NCI-H2107 (cell line): ENCODE measurements at regions not wholly inside any gene's neighbourhood (a gene's known extent, or its start where the extent isn't known, plus 50 kb on each side); places are given as distances from the start of the nearest gene placed in this dataset.

Source experiments
- DNase-seq: peaks from one replicate; lab custom pipeline; 2025; lab: John Stamatoyannopoulos, UW

DNA sequence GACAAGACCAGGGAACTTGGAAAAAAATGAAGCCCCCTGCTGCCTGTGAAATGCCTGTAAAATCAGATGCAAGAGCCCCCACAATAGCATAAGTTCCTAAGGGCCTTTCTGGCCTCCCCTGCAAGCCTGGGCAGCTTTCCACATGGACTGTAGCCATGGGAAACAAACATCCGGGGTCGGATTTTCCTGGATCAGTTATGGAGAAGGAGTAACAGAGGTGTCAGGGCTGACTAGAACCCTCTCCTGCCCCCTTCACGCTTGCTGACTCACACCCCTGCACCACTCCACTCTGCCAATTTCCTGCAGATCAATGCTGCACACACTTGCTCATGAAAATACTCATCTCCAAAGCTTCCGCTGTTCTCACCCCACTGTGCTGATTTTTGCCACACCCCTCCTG is 258.6 kb downstream of the CBLN1 start:
- DNase-seq: no peak

DNA sequence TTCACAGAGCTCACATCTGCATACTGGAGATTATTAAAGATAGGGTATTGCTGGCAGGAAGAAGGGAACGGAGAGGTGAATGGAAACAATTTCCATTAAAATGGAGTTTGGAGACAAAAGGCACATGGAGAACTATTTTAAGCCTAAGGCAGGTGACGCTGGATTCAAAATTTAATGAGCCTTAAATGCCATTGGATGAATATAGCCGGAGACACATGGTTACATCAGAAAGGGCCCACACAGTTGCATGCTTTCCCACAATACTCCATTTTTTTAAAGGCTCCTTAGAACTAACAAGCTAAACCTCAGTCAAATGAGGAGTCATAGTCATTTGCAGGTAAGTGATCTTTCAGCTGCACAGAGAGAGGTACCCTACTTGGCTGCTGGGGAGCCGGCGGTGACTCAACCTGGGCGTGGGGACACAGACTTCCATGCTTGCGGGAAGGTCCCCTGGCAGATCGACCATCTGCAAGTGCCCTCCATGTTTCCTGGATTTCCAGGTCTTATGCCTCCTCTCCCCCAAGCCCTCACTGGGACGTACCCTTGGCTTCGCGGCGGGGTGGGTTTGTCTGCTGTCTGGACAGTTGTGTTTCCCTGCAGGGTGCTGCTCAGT is 259.2 kb downstream of the CBLN1 start:
- DNase-seq: no peak

- no peak for DNase-seq
Observed at GRCh38 chr16:49021136-49021535, 260.5 kb downstream of the CBLN1 start.

DNA sequence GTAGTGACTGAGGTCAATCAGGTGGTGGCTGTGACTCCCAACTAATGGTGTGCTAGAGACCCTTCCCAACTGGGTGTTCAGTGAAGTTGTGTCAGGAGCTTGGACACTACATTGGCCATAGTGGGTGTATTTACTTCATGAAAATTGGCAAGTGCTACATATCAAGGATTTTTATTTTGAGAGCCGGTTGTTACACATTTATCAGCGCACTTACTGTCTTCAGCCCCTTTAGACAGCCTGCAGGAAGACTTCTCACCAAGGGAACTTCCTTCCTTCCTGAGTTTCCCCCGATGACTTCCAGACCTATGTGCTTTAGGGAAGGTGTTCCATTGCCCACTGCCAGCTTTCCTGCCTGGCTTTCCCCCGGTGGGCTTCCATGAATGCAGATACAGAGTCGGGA is 261.2 kb downstream of the CBLN1 start:
- DNase-seq: no peak

DNA sequence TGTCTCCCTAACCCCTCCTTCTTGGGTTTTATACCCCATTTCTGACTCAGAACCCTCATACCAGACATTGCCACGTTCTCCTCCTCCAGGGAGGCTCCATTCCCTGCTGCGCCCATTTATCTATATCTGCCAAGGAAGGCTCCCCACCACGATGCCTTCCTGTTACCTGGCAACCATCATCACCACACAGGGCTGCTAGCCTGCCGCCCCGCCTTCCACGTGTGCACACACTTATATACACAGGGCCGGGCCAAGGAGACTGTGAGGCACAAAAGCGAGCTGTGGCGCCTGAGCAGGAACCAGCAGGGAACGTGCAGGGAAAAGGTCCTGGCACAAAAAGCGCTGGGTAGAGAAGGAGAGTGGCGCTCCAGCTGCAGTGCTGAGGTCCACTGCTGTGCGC is 261.8 kb downstream of the CBLN1 start:
- no peak for DNase-seq

DNA sequence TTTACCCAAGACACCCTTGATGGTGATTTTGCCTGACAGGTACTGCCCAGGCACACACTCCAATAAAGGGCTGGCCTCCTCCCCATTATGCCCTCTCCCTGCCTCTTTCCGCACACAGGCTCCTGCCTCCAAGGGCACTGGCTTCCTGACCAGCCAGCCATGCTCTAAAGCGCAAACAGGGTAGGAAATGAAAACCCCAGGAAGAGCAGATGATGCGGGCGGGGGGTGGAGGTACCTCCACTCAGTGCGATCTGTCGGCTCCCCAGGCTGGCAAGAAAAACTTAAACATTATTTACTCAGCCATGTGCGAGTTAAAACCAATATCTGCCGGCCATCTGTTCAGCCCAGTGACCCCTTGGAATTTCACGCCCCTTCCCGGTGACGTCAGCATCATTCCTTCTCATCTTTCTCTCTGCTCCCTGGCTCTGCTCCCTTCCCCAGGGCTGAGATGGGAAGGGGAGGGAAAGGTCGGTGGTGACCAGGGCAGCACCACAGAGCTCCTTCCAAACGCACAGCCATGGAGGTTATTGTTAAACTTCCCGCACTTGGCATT is 262.5 kb downstream of the CBLN1 start:
- no peak for DNase-seq

DNA sequence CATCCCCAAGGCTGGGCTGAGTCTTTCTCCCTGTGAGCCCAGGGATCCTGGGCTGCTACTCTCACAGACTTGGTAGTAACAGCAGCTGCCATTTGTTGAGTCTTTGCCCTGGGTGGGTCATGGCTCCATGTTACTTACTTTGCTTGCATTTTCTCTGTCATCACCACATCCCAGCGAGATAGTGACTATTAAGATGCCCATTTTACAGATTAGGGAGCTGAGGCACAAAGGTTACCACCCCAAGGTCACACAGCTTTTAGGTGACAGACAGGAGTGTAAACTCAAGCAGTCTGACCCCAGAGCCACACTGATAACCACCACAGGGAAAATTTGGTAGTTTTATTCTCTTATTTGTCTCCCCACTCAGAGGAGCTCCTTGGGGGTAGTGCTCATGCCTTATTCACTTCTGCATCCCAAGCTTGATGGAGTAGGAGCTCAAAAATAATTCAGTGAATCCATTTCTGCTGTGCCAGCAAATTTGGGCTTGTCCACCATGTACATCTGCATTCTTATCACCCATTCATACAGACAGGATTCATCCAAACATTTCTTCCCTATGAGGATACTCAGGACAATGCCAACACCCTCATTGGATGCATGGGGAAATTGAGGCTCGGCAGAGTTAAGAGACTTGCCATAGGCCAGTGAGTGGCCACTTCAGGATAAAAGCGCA is 263.2 kb downstream of the CBLN1 start:
- no peak for DNase-seq

DNA sequence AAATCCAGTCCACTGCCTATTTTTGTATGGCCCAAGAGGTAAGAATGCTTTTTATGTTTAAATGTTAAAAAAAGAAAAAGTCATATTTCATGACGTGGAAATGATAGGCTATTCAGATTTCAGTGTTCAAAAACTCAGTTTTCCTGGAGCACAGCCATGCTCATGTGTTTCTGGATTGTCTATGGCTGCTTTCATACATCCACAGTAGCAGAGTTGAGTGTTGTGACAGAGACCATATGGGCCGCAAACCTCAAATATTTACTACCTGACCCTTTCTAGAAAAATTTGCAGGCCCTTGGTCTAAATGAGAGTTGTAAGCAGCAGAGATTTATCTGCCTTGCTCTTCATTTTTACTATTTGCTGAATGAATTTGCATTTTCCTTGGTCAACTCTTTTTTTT is 264.1 kb downstream of the CBLN1 start:
- no peak for DNase-seq

GRCh38 chr16:49016461-49016860 is 265.2 kb downstream of the CBLN1 start:
- DNase-seq: no peak

GRCh38 chr16:49015225-49015592 is 266.4 kb downstream of the CBLN1 start:
- no peak for DNase-seq

DNA sequence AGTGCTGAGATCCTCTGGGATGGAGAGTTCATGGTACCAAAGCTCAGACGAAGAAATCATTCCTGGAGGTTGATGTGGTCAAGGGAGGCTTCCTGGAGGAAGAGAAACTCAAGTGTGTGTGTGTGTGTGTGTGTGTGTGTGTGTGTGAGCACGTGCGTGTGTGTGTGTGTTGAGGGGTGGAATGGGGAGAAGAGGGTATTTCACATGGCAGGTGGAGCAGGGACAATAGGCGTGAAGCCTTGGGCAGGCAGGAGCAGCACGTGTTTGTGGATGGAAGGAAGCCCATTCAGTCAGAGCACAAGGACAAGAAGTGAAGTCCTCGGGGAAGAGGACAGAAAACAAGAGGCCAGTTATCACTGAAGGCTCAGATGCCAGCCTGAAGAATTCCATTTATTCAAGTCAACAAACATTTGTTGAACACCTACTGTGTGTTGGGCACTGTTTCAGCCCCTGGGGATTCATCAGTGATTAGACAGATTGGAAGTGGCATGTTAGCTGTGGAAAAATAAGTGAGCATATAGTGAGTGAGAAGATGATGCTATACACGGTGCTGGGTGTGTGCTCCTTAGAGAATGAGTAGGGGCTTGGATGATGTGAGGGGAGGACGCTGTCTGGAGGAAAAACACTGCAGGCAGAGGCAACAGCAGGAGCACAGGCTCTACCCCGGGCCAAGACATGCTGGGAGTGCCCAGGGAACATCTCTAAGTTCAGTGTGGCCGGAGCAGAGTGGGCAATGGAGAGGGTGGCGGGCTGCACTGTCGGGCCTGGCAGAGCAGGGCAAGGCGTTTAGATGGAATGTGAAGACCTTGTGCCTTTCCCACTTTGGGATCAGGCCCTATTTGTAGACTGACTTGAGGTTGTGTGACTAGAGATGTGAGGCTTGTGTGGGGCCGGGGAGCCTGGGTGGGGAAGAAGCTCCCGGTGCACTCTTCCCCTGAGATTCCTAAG is 267.1 kb downstream of the CBLN1 start:
- no peak for DNase-seq

- no peak for DNase-seq
Observed at GRCh38 chr16:49013727-49014080, 267.9 kb downstream of the CBLN1 start.

- no peak for DNase-seq
Observed at GRCh38 chr16:49012961-49013726, 268.5 kb downstream of the CBLN1 start.

GRCh38 chr16:49011901-49012300 is 269.7 kb downstream of the CBLN1 start:
- DNase-seq: no peak

DNA sequence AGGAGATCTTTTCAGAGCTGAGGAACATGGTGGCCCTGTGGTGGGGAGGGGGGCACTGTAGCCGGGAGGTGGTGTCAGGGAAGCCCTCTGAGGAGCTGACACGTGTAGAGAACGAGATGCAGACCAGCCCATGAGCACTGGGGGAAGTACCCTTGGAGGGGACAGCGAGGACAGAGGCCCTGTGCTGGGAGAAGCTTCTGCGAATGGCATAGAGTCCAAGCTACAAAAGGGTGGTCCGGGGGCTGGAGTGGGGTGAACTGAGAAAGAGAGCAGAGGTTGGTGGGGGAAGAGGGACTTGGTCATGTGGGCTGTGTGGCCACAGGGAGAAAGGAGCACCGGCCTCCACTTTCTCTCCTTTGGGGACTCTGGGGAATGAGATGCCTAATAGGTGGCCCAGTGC is 270.8 kb downstream of the CBLN1 start:
- DNase-seq: no peak

GRCh38 chr16:49010396-49010795 is 271.2 kb downstream of the CBLN1 start:
- no peak for DNase-seq

GRCh38 chr16:49009204-49009603 is 272.4 kb downstream of the CBLN1 start:
- no peak for DNase-seq

GRCh38 chr16:49003992-49004391 is 277.6 kb downstream of the CBLN1 start:
- DNase-seq: no peak

GRCh38 chr16:49003022-49003421 is 278.6 kb downstream of the CBLN1 start:
- no peak for DNase-seq

DNA sequence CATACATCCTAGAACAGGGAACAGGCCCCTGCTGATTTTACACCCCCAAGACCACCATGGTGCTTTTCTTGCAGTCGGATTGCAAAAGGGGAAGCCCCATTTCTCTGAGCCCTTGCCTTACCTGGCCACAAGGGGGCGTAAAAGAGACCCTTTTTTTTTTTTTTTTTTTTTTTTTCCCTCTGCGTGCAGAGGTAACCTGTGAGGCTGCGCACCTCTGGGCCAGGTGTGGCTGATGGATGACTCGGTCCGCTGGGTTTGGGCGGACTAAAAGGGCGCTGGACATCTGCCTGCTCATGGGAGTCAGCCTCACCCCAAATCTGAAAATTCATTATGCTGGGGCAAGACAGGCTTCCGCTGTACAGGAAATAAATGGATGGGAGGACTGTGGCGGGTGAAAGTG is 281.0 kb downstream of the CBLN1 start:
- DNase-seq: no peak

GRCh38 chr16:48999508-48999907 is 282.1 kb downstream of the CBLN1 start:
- no peak for DNase-seq

DNA sequence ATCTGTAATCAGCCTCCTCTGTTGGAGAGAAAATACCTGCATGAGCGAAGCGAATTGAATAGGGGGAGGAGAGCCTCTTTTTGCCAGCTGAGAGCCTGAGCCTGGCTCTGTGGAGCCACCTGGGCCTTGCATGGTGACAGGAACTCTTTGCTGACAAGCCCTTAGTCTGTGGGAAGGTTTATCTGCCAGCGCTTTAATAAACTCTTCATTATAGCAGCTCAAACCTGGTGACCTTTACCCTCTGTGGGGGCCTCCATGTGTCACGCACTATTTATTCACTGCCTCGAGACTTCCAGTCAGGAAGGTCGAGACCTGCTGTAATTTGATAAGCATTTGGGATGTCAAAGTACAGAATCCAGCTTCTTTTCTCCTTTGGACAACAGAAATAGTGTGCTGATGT is 282.6 kb downstream of the CBLN1 start:
- no peak for DNase-seq
